ENCODE measurements at regions not wholly inside any gene's neighbourhood (a gene's known extent, or its start where the extent isn't known, plus 50 kb on each side); places are given as distances from the start of the nearest gene placed in this dataset.

DNA sequence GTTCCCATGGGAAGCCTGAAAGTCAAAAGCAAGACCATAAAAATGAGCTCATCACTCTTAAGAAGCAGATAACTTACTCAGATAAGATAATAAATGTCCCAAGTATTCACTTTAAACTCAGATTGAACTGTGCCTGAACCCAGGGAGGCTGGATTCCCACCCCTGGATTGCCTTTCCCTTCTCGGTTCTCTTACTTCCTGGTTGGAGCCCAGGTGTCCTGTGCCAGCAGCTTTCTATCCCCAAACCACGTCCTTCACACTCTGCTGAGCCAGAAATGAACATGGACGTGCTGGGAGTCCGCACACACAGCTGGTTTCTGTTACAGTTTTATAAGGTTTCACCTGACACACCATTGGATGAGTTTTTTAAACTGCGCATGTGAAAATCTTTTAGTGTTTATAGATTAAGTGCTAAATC, 636.2 kb upstream of the IGFBP3 start:
- Mint-ChIP-seq H3K27ac (peak overlapping the region; percentile 75), H3K36me3 (no peaks in the 10 kb centered on the region), H3K4me3 (no peak overlapping the region), H3K9me3 (peaks cover 23% of the 10 kb centered on the region), H3K27me3 (no peaks in the 10 kb centered on the region), H3K4me1 (ENCODE audit: unreplicated experiment) (peaks cover 18% of the 10 kb centered on the region)
- TF ChIP-seq, protein P1, sequence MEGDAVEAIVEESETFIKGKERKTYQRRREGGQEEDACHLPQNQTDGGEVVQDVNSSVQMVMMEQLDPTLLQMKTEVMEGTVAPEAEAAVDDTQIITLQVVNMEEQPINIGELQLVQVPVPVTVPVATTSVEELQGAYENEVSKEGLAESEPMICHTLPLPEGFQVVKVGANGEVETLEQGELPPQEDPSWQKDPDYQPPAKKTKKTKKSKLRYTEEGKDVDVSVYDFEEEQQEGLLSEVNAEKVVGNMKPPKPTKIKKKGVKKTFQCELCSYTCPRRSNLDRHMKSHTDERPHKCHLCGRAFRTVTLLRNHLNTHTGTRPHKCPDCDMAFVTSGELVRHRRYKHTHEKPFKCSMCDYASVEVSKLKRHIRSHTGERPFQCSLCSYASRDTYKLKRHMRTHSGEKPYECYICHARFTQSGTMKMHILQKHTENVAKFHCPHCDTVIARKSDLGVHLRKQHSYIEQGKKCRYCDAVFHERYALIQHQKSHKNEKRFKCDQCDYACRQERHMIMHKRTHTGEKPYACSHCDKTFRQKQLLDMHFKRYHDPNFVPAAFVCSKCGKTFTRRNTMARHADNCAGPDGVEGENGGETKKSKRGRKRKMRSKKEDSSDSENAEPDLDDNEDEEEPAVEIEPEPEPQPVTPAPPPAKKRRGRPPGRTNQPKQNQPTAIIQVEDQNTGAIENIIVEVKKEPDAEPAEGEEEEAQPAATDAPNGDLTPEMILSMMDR (conservative IDR thresholded peaks at IDR 0.05): no peak
- DNase-seq (ENCODE audit: extremely low spot score, unreplicated experiment): no peak

GRCh38 chr7:46554688-46555422, 633.8 kb upstream of the IGFBP3 start:
- no peak overlapping the region for H3K4me3 Mint-ChIP-seq
- no peaks in the 10 kb centered on the region for H3K27me3 Mint-ChIP-seq
- TF ChIP-seq, protein P1 (conservative IDR thresholded peaks at IDR 0.05): no peak
- H3K9me3 Mint-ChIP-seq: peaks cover 11% of the 10 kb centered on the region
- peaks cover 18% of the 10 kb centered on the region for H3K4me1 Mint-ChIP-seq (ENCODE audit: unreplicated experiment)
- H3K36me3 Mint-ChIP-seq: no peaks in the 10 kb centered on the region
- H3K27ac Mint-ChIP-seq: no peak overlapping the region
- DNase-seq (ENCODE audit: extremely low spot score, unreplicated experiment): no peak

DNA sequence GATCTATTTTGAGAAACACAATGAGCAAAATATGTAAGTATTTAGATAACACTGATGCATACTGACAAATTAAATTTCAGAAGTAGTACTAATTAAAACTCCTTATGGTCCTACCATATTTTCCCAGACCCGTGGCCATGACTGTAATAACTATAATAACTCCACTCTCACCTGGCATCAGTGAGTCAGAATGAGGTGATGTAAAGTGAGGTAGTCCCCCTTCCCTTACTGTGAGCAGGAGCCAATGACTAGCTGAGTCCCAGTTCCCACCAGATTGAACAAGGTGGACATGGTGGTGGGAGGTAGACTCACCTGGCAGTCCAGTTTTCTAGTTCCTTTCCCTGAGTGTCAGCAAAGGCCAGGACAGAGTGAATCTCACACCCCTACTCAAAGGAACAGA, 630.5 kb upstream of the IGFBP3 start:
- no peak for DNase-seq (ENCODE audit: extremely low spot score, unreplicated experiment)
- H3K27me3 Mint-ChIP-seq: no peaks in the 10 kb centered on the region
- H3K9me3 Mint-ChIP-seq: peaks cover 17% of the 10 kb centered on the region
- no peaks in the 10 kb centered on the region for H3K4me1 Mint-ChIP-seq (ENCODE audit: unreplicated experiment)
- no peak overlapping the region for H3K27ac Mint-ChIP-seq
- H3K36me3 Mint-ChIP-seq: no peaks in the 10 kb centered on the region
- TF ChIP-seq, protein P1 (conservative IDR thresholded peaks at IDR 0.05): no peak
- H3K4me3 Mint-ChIP-seq: no peak overlapping the region

DNA sequence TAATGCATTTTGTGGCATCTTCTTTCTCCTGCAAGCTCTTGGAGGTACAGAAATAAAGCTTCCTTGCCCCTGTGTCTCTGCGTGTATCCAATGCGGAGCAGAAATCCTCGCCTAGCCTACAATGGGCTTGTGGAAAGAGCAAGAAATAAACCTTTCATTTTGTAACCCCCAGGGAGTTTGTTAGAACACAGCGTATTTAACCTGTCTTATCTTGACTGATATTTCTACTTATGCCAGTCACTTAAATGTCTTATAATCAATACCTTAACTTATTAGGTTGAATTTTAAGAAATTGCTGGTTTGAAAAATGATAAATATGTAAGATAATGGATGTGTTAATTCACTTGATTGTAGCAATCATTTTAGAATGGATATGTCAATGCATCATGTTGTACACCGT, 629.8 kb upstream of the IGFBP3 start:
- Mint-ChIP-seq H3K27me3 (no peaks in the 10 kb centered on the region), H3K27ac (peak overlapping the region; percentile 66), H3K9me3 (peaks cover 18% of the 10 kb centered on the region), H3K4me3 (no peak overlapping the region), H3K36me3 (no peaks in the 10 kb centered on the region), H3K4me1 (ENCODE audit: unreplicated experiment) (no peaks in the 10 kb centered on the region)
- TF ChIP-seq, protein P1 (conservative IDR thresholded peaks at IDR 0.05): no peak
- no peak for DNase-seq (ENCODE audit: extremely low spot score, unreplicated experiment)

DNA sequence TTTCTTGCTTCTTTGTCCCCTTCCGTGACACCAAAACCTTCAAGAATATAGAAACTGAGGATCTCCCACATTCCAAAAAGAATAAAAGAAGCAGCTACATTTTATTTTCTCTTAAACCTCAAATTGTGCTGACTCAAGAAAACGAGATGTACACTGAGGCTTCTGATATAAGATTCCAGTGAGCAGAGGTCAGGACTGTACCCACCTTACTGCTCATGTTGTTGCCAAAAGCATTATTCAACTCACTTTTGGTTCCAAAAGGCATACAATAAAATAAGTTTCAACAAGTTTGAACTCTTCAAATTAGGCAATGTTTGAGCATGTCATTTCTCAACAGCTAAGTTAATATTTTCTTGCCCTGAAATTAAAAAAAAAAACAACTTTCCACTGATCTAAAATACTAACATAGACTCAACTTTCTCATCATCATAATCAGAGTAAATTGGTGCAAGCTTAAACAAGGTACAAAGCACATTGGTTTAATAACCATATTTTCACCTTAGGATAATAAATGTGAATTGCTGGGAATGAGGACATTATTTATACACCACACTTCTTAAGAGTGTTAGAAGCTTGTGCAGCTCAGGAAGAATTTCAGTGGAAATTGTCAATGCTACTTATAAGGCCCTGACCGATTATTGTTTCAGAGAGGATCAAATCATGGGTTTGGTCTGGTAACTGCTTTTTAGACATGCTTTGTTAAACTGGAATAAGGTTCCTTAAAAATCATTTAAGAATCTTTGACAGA, 629.0 kb upstream of the IGFBP3 start:
- Mint-ChIP-seq H3K4me1 (ENCODE audit: unreplicated experiment) (no peaks in the 10 kb centered on the region), H3K36me3 (no peaks in the 10 kb centered on the region), H3K9me3 (peaks cover 20% of the 10 kb centered on the region), H3K27me3 (no peaks in the 10 kb centered on the region), H3K27ac (peak overlapping the region; percentile 66), H3K4me3 (no peak overlapping the region)
- no peak for DNase-seq (ENCODE audit: extremely low spot score, unreplicated experiment)
- TF ChIP-seq, protein P1 (conservative IDR thresholded peaks at IDR 0.05): no peak
